Astrocyte (in vitro differentiated cells and primary cell): ENCODE measurements at regions not wholly inside any gene's neighbourhood (a gene's known extent, or its start where the extent isn't known, plus 50 kb on each side); places are given as distances from the start of the nearest gene placed in this dataset.

Experiments
- DNase-seq: peaks from one replicate; pipeline ENCODE4 v3.0.0-alpha.2; 2010; ENCODE audit warnings: low read depth
- FAIRE-seq: peaks from 2 replicates; lab custom pipeline; 2011; peaks lifted over from hg19 to GRCh38; lab: Jason Lieb, UNC
- H2AFZ ChIP-seq: 2 replicates; pipeline ENCODE4 v1.6.0; 2012; ENCODE audit warnings: low read depth, low read length, inconsistent platforms
- H3K27ac ChIP-seq: 2 replicates; pipeline ENCODE4 v1.5.1; 2011; ENCODE audit warnings: low read depth, low read length, inconsistent platforms
- H3K27me3 ChIP-seq: 2 replicates; pipeline ENCODE4 v1.6.0; 2011; ENCODE audit warnings: low read length, inconsistent platforms; ENCODE audit not compliant: insufficient read depth
- H3K36me3 ChIP-seq: 2 replicates; pipeline ENCODE4 v1.5.1; 2011; ENCODE audit warnings: low read length, inconsistent platforms; ENCODE audit not compliant: insufficient read depth
- H3K4me1 ChIP-seq: 2 replicates; pipeline ENCODE4 v1.5.1; 2011; ENCODE audit warnings: low read length, inconsistent platforms; ENCODE audit not compliant: insufficient read depth
- H3K4me2 ChIP-seq: 2 replicates; pipeline ENCODE4 v1.6.0; 2012; ENCODE audit warnings: low read length, inconsistent platforms
- H3K4me3 ChIP-seq: 2 replicates; pipeline ENCODE4 v1.5.1; 2011; ENCODE audit warnings: low read depth, mild to moderate bottlenecking, low read length, inconsistent platforms; ENCODE audit not compliant: insufficient read depth
- H3K79me2 ChIP-seq: 2 replicates; pipeline ENCODE4 v1.6.0; 2012; ENCODE audit warnings: mild to moderate bottlenecking, low read length, inconsistent platforms; ENCODE audit not compliant: insufficient read depth
- H3K9ac ChIP-seq: 2 replicates; pipeline ENCODE4 v1.6.0; 2012; ENCODE audit warnings: mild to moderate bottlenecking, low read length, inconsistent platforms
- H3K9me3 ChIP-seq: 2 replicates; pipeline ENCODE4 v1.5.1; 2012; ENCODE audit warnings: low read depth, mild to moderate bottlenecking, low read length, inconsistent platforms; ENCODE audit not compliant: insufficient read depth
- H4K20me1 ChIP-seq: 2 replicates; pipeline ENCODE4 v1.6.0; 2012; ENCODE audit warnings: low read length, inconsistent platforms; ENCODE audit not compliant: insufficient read depth
- H3K27ac Mint-ChIP-seq: one replicate; pipeline ENCODE4 v1.8.0; 2021; ENCODE audit warnings: mild to moderate bottlenecking, mixed read lengths; ENCODE audit not compliant: unreplicated experiment
- H3K27me3 Mint-ChIP-seq: one replicate; pipeline ENCODE4 v1.8.0; 2021; ENCODE audit warnings: low read depth, mixed read lengths; ENCODE audit not compliant: unreplicated experiment
- H3K36me3 Mint-ChIP-seq: one replicate; pipeline ENCODE4 v1.8.0; 2021; ENCODE audit warnings: low read depth, mixed read lengths; ENCODE audit not compliant: unreplicated experiment
- H3K4me1 Mint-ChIP-seq: one replicate; pipeline ENCODE4 v1.8.0; 2021; ENCODE audit warnings: low read depth, mixed read lengths; ENCODE audit not compliant: unreplicated experiment
- H3K4me3 Mint-ChIP-seq: one replicate; pipeline ENCODE4 v1.8.0; 2021; ENCODE audit warnings: mild to moderate bottlenecking, moderate library complexity, mixed read lengths; ENCODE audit not compliant: unreplicated experiment
- H3K9me3 Mint-ChIP-seq: one replicate; pipeline ENCODE4 v1.8.0; 2021; ENCODE audit warnings: mild to moderate bottlenecking, mixed read lengths; ENCODE audit not compliant: unreplicated experiment
- EZH2 ChIP-seq: IDR thresholded peaks from 2 replicates; pipeline ENCODE4 v1.6.1; 2012; ENCODE audit warnings: mild to moderate bottlenecking, low read length, inconsistent platforms; ENCODE audit not compliant: insufficient read depth
- TF ChIP-seq, protein P1 (sequence below): IDR thresholded peaks from 2 replicates; pipeline ENCODE4 v1.5.1; 2011; ENCODE audit warnings: low read depth, mild to moderate bottlenecking, inconsistent platforms, low read length, moderate library complexity; ENCODE audit not compliant: insufficient read depth

DNA sequence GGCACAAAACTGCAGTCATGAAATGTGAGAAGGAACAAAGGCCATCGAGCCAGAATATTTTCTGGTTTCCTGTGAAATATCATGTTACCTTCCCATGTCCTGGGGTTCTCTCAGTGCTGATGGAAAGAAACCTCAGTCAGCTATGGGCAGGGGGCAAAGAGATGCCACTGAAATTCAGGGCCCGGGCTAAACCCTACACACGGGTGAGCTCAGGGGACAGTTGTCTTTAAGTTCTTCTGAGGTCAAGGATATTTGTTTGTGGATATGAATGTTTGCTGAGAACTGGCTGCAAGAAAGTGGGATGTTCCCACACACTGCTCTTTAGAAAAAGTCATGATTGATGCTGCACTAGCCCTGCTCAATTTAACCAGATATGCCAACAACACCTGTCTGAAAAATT, 187.2 kb downstream of the MEX3B start:
- Histone ChIP-seq H3K79me2 (no peaks in the 10 kb centered on the region), H3K27me3 (peaks cover 2% of the 10 kb centered on the region), H3K36me3 (no peaks in the 10 kb centered on the region), H3K4me3 (no peak overlapping the region), H3K9ac (no peak overlapping the region), H3K9me3 (no peaks in the 10 kb centered on the region), H2AFZ (no peak overlapping the region), H3K4me1 (no peaks in the 10 kb centered on the region), H4K20me1 (no peaks in the 10 kb centered on the region), H3K4me2 (no peak overlapping the region), H3K27ac (no peak overlapping the region)
- no peak overlapping the region for H3K27ac Mint-ChIP-seq
- FAIRE-seq, result no peak
- no peak overlapping the region for H3K4me3 Mint-ChIP-seq
- no peak for TF ChIP-seq EZH2
- TF ChIP-seq, protein P1, sequence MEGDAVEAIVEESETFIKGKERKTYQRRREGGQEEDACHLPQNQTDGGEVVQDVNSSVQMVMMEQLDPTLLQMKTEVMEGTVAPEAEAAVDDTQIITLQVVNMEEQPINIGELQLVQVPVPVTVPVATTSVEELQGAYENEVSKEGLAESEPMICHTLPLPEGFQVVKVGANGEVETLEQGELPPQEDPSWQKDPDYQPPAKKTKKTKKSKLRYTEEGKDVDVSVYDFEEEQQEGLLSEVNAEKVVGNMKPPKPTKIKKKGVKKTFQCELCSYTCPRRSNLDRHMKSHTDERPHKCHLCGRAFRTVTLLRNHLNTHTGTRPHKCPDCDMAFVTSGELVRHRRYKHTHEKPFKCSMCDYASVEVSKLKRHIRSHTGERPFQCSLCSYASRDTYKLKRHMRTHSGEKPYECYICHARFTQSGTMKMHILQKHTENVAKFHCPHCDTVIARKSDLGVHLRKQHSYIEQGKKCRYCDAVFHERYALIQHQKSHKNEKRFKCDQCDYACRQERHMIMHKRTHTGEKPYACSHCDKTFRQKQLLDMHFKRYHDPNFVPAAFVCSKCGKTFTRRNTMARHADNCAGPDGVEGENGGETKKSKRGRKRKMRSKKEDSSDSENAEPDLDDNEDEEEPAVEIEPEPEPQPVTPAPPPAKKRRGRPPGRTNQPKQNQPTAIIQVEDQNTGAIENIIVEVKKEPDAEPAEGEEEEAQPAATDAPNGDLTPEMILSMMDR, result no peak
- no peaks in the 10 kb centered on the region for H3K27me3 Mint-ChIP-seq
- H3K9me3 Mint-ChIP-seq, result no peaks in the 10 kb centered on the region
- no peak for DNase-seq
- peaks cover 3% of the 10 kb centered on the region for H3K4me1 Mint-ChIP-seq
- H3K36me3 Mint-ChIP-seq, result no peaks in the 10 kb centered on the region

- Mint-ChIP-seq H3K27me3 (no peaks in the 10 kb centered on the region), H3K36me3 (no peaks in the 10 kb centered on the region), H3K9me3 (no peaks in the 10 kb centered on the region), H3K4me3 (no peak overlapping the region), H3K4me1 (peaks cover 3% of the 10 kb centered on the region), H3K27ac (no peak overlapping the region)
- Histone ChIP-seq H3K4me3 (no peak overlapping the region), H3K27me3 (peaks cover 2% of the 10 kb centered on the region), H3K79me2 (no peaks in the 10 kb centered on the region), H3K4me1 (no peaks in the 10 kb centered on the region), H3K9me3 (no peaks in the 10 kb centered on the region), H3K4me2 (no peak overlapping the region), H3K27ac (no peak overlapping the region), H4K20me1 (no peaks in the 10 kb centered on the region), H3K9ac (no peak overlapping the region), H2AFZ (no peak overlapping the region), H3K36me3 (no peaks in the 10 kb centered on the region)
- no peak for DNase-seq
- FAIRE-seq, result no peak
- TF ChIP-seq EZH2, result no peak
- TF ChIP-seq, protein P1, result no peak
Measured at GRCh38 chr15:81858136-81858535, 187.7 kb downstream of the MEX3B start.

GRCh38 chr15:81856634-81857026, 189.2 kb downstream of the MEX3B start:
- no peak for TF ChIP-seq EZH2
- TF ChIP-seq, protein P1, result no peak
- no peaks in the 10 kb centered on the region for H3K36me3 ChIP-seq
- H3K4me3 Mint-ChIP-seq, result no peak overlapping the region
- H3K9me3 Mint-ChIP-seq, result no peaks in the 10 kb centered on the region
- H3K9me3 ChIP-seq, result no peaks in the 10 kb centered on the region
- no peaks in the 10 kb centered on the region for H4K20me1 ChIP-seq
- no peak overlapping the region for H3K9ac ChIP-seq
- FAIRE-seq, result no peak
- no peaks in the 10 kb centered on the region for H3K36me3 Mint-ChIP-seq
- no peak overlapping the region for H3K4me3 ChIP-seq
- H2AFZ ChIP-seq, result no peak overlapping the region
- no peaks in the 10 kb centered on the region for H3K4me1 Mint-ChIP-seq
- no peak for DNase-seq
- H3K79me2 ChIP-seq, result no peaks in the 10 kb centered on the region
- H3K4me1 ChIP-seq, result no peaks in the 10 kb centered on the region
- H3K27me3 ChIP-seq, result peaks cover 2% of the 10 kb centered on the region
- H3K4me2 ChIP-seq, result no peak overlapping the region
- H3K27me3 Mint-ChIP-seq, result no peaks in the 10 kb centered on the region
- H3K27ac ChIP-seq, result no peak overlapping the region
- no peak overlapping the region for H3K27ac Mint-ChIP-seq
